ENCODE measurements at regions not wholly inside any gene's neighbourhood (a gene's known extent, or its start where the extent isn't known, plus 50 kb on each side); places are given as distances from the start of the nearest gene placed in this dataset.
"Not testable (repeated sequence)": the region's sequence is repeated elsewhere in the genome, so short reads cannot be mapped to it uniquely, and the experiment has no call there.

- no peak for DNase-seq (ENCODE audit: low spot score)
These were observed 72.9 kb upstream of the SEPTIN5 start for GRCh38 chr22:19641254-19641982.

- DNase-seq (ENCODE audit: low spot score), result no peak
These were observed 72.3 kb upstream of the SEPTIN5 start for GRCh38 chr22:19641983-19642451.

GRCh38 chr22:19643448-19644313 is 70.6 kb upstream of the SEPTIN5 start:
- no peak for DNase-seq (ENCODE audit: low spot score)

DNA sequence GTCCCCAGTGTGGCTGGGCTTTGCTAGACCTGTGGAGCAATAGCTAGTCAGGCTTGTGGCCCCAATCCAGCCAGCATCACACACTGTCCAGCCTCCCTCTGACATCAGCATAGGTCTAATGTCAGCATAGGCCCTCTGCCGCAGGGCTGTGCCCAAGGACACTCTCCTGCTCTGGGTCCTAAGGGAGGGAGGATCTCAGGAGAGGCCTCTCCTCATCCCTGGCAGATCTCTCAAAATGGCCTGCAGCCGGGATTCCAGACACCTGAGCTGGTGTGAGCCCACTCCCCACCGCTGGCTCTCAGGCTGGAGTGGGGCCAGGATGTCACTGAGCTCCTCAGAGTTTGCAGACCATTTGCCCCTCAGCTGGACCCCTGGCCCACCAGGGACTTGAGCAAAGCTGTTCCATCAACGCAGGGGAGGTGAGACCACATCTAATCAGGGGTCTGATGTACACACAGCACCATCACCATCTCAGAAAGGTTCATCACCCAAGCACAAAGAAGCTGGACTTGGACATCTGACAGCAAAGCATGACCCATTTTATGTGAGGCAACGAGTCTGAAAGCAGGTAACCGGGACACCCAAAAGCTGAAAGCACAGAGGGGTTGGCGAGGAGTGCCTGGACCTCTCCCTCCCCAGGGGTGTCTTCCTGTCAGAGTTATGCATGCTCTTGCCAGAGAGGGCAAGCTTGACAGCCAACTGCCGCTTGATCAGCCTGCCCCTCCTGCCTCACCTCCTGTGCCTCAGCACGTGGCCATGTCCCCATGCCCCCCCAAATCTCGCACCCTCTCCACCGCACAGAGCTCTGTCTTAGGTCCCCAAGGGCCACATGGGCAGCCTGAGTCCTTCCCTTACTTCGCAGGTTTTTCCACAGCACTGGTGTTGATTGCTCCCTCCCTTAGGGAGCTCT is 69.7 kb upstream of the SEPTIN5 start:
- no peak for DNase-seq (ENCODE audit: low spot score)

DNA sequence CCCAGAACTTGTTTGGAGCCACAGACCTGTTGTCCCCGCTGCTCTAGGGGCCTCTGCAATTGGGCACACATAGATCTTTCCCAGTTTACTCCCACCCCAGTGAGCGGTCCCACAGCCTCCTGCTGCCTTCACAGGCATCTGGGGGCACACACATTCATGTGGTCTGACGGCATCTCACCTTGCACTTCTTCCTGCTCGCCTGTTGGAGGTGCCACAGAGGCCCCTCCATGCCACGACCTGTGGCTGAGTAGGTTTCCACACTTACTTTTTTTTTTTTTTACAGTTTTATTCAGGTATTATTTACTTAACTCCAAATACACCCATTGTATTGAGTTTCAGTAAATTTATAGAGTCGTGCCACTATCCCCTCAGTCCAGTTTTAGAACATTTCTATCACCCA is 68.9 kb upstream of the SEPTIN5 start:
- DNase-seq (ENCODE audit: low spot score), result no peak

DNA sequence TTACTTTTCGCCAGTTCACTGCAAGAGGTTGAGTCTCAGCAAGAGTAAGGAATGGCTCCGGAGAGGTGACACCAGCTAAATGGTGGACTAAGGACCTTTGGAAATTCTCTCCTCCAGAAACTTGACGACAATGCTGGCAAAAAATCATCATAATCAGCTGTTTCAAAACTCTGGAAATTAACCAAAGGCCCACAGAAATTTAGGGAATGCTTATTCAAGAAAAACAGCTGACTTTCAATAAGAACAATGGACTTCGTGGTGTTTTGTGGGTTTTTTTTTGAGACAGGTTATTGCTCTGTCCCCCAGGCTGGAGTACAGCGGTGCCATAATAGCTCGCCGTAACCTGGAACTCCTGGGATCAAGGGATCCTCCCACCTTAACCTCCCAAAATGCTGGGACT is 68.4 kb upstream of the SEPTIN5 start:
- no peak for DNase-seq (ENCODE audit: low spot score)

- DNase-seq (ENCODE audit: low spot score), result no peak
These were observed 67.9 kb upstream of the SEPTIN5 start for GRCh38 chr22:19646383-19646782.

- no peak for DNase-seq (ENCODE audit: low spot score)
These were observed 65.8 kb upstream of the SEPTIN5 start for GRCh38 chr22:19648419-19648929.

DNA sequence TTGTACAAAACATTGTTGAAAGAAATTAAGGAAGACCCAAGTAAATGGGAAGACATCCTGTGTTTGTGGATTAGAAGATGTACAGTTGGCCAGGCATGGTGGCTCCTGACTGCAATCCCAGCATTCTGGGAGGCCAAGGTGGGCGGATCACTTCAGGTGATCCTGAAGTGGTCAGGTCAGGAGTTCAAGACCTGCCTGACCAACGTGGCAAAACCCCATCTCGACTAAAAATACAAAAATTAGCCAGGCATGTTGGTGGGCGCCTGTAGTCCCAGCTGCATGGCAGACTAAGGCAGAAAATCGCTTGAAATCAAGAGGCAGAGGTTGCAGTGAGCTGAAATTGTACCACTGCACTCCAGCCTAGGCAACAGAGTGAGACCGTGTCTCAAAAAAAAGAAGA is 62.0 kb upstream of the SEPTIN5 start:
- DNase-seq (ENCODE audit: low spot score), result no peak

GRCh38 chr22:19654338-19654987 is 59.8 kb upstream of the SEPTIN5 start:
- no peak for DNase-seq (ENCODE audit: low spot score)

DNA sequence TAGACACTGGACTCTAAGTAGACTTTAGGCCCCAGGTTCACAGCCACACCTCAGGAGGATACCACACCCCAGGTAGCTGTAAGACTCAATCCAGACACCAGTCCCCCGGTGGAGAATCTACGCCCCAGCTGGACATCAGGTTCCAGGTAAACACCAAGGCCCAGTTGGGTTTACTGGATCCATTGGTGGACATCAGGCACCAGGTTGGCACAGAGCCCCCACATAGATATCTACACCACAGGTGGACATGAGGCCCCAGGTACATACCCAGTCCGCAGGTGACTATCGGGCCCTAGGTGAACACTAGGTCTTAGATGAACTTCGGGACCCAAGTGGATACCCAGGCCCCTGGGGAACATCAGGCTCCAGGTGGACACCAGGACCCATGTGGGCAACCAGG is 58.9 kb upstream of the SEPTIN5 start:
- DNase-seq (ENCODE audit: low spot score), result no peak

DNA sequence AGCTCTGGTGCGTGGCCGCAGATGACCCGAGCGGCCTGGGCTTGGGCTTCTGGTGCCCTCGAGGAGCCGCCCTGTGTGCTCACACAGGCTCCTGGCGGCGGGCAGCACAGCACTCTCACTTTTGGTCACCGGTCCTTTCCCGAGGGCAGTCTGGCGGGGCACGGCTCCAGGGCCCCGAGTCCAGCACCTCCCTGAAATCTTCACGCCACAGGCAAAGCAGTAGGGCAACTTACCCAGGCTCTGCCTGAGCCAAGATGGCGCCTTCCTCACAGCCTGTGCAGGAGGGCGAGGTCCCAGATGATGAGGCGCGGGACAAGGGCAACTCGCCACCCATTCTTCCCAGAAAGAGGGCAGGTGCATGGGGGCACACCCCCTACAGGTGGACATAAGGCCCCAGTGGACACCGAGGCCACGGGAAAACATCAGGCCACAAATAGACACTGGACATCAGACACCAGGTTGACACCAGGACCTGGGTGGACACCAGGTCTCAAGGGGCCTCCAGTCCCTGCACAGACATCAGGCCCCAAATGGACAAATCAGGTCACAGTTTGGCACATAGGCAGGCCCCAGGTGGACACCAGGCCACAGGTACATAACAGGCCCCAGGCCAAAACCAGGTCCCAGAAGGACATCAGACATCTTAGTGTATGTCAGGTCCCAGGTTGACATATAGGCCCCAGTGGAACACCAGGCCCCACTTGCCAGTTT is 57.6 kb upstream of the SEPTIN5 start:
- no peak for DNase-seq (ENCODE audit: low spot score)

DNA sequence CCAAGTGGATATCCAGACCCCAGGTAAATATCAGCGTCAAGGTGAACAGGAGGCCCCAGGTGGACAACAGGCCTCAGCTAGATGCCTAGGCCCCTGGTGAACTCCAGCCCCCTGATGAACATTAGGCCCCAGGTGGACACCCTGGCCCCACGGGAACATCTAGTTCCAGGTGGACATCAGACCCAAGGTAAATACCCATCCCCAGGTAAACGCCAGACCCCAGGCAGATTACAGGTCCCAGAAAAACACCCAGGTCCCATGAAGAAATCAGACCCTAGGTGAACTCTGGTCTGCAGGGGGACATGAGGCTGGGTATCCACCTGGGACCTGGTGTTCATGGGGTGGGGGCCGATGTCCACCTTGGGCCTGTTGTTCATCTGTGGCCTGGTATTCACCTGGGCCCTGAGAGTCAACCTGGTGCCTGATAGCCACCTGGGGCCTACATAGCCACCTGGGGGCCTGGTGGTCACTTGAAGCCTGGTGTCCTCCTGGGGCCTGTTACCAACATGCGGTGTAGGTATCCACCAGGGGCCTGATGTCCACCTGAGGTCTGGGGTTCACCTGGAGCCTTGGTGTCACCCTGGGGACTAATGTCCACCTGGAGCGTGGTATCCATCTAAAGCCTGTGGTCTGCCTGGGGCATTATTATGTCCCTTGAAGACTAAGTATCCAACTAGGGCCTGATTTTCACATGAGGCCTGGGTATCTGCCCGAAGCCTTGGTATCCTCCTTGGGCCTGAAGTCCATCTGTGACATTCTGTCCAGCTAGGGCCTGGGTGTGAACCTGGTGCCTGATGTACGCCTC is 56.8 kb upstream of the SEPTIN5 start:
- no peak for DNase-seq (ENCODE audit: low spot score)

DNA sequence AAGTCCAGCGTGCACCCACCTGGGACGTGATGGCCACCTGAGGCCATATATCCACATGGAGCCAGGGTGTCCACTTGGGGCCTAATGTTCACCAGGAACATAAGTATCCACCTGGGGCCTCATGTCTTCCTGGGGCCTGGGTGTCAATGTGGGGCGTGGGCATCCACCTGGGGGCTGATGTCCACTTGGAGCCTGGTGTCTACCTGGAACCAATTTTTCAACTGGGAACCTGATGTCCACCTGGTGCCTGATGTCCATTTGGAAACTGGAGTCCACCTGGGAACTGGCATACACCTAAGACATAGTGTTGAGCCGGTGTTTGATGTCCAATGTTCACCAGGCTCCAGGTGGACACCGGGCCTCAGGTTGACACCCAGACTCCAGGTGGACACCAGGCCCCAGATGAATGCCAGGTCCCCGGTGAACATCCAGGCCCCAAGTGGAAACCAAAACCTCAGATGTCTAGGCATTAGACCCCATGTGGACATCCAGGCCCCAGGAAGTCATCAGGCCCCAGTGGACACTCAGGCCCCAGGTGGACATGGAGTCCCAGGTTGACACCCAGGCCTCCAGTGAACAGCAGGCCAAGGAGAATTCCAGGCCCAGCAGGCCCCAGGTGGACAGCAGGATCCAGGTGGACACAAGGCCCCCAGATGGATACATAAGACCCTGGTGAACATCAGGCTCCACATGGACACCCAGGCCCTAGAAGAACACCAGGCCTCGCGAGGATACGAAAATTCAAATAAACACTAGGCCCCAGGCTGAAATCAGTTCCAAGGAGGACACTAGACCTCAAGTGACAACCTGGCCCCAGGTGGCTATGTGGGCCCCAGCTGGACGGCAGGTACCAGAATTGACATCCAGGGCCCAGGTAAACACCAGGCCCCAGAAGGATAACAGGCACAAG is 56.0 kb upstream of the SEPTIN5 start:
- no peak for DNase-seq (ENCODE audit: low spot score)

DNA sequence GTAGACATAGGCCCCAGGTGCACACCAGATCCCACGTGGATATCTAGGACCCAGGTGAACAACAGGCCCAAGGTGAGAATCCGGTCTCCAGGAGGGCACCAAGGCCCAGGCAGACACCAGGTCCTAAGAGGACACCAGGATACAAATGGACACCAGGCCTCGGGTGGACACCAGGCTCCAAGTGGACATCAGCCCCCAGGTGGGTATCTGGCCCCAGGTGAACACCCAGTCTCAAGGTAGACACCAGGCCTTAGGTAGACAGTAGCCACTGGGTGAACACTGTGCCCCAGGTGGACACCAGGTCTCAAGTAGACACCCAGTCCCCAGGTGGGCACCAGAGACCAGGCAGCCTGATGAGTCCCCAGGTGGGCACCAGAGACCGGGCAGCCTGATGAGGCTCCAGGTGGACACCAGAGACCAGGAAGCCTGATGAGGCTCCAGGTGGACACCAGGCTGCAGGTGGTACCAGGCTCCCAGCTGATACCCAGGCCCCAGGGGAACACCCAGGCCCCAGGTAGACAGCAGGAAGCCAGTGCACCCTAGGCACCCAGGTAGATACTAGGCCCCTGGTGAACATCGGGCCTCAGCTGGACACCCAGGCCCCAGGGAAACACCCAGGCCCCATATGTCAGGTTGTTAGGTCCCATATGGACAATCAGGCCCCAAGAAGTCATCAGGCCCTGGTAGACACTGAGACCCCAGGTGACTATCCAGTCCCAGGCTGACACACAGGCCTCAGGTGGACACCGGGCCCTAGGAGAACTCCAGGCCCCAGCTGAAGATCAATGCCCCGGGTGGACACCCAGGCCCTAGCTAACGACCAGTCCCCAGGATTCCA is 55.1 kb upstream of the SEPTIN5 start:
- DNase-seq (ENCODE audit: low spot score), result no peak

DNA sequence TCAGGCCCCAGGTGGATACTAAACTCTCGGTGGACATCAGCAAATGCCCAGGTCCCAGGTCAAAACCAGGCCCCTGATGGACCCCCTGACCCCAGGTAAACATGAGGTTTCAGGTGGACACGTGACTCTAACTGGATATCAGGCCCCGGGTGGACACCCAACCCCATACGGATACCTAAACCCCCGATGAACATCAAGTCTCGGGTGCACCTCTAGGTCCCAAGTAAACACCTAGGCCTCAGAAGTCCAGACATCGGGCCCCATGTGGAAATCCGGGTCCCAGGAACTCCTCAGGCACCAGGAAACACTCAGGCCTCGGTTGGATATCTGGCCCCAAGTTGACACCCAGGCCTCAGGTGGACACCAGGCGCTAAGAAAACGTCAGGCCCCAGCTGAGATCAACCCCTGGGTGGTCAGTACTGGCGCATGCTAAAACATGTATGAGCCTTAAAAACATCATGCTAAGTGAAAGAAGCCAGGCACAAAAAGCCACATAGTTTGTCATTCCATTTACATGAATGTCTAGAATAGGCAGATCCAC is 54.4 kb upstream of the SEPTIN5 start:
- DNase-seq (ENCODE audit: low spot score), result no peak

DNA sequence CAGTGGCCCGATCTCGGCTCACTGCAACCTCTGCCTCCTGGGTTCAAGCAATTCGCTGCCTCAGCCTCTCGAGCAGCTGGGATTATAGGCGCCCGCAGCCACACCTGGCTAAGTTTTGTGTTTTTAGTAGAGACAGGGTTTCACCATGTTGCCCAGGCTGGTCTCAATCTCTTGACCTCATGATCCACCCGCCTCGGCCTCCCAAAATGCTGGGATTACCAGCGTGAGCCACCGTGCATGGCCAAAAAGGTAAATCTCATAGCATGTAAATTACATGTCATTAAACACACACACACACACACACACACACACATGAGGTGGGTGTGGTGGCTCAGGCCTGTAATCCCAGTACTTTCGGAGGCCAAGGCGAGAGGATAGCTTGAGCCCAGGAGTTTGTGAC is 53.7 kb upstream of the SEPTIN5 start:
- DNase-seq (ENCODE audit: low spot score), result not testable (repeated sequence)

DNA sequence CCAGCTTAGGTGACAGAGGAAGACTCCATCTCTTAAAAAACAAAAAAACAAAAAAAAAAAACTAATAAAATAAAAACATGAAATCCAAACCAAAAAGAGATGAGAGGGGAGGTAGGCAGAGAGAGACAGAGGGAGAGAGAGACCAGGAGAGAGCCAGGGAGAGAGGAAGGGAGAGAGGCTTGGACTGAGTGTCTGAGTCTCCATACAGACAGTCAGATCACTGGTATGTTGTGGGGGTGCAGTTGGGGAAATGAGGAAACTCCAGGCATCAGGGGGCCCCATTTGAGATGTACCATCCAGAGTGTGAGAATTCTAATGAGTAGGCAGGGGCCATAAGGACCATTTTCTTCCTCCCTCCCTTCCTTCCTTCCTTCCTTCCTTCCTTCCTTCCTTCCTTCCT is 53.1 kb upstream of the SEPTIN5 start:
- no peak for DNase-seq (ENCODE audit: low spot score)

Measured in Ammon's horn (tissue), 1 donor.